Liver (tissue), 3 donors: ENCODE measurements at regions not wholly inside any gene's neighbourhood (a gene's known extent, or its start where the extent isn't known, plus 50 kb on each side); places are given as distances from the start of the nearest gene placed in this dataset.

Experiments
- FOXA1 ChIP-seq: IDR thresholded peaks from 2 replicates; pipeline ENCODE4 v1.6.1; 2016; ENCODE audit warnings: antibody characterized with exemption
- FOXA2 ChIP-seq: IDR thresholded peaks from 2 replicates; pipeline ENCODE4 v1.6.1; 2016; ENCODE audit warnings: antibody characterized with exemption
- GABPA ChIP-seq, 2 donors: IDR thresholded peaks in 1 of 2; conservative IDR thresholded peaks in 1 of 2; 2 replicates each; pipeline ENCODE4 v1.6.1; 2016; ENCODE audit warnings: antibody characterized with exemption in 2 of 2, mild to moderate bottlenecking in 1 of 2, moderate library complexity in 1 of 2
- HNF4A ChIP-seq, 2 donors: conservative IDR thresholded peaks; 2 replicates each; pipeline ENCODE4 v1.6.1; 2016; ENCODE audit warnings: antibody characterized with exemption in 2 of 2, mild to moderate bottlenecking in 2 of 2
- RAD21 ChIP-seq, 2 donors: IDR thresholded peaks; 2 replicates each; pipeline ENCODE4 v1.6.1; 2016; ENCODE audit warnings: antibody characterized with exemption in 2 of 2, mild to moderate bottlenecking in 2 of 2
- RXRA ChIP-seq, 2 donors: IDR thresholded peaks; 2 replicates each; pipeline ENCODE4 v1.6.1; 2017 to 2018; ENCODE audit warnings: antibody characterized with exemption in 2 of 2, mild to moderate bottlenecking in 1 of 2
- TAF1 ChIP-seq: conservative IDR thresholded peaks from 2 replicates; pipeline ENCODE4 v1.6.1; 2016; ENCODE audit warnings: antibody characterized with exemption, mild to moderate bottlenecking
- YY1 ChIP-seq: IDR thresholded peaks from 2 replicates; pipeline ENCODE4 v1.6.1; 2016; ENCODE audit warnings: antibody characterized with exemption, mild to moderate bottlenecking
- TF ChIP-seq, protein P1 (sequence below): IDR thresholded peaks from 2 replicates; pipeline ENCODE4 v1.6.1; 2016; ENCODE audit warnings: antibody characterized with exemption
- TF ChIP-seq, protein P2 (sequence below): IDR thresholded peaks from 2 replicates; pipeline ENCODE4 v1.6.1; 2016; ENCODE audit warnings: antibody characterized with exemption, mild to moderate bottlenecking
- TF ChIP-seq, protein P3 (sequence below): fragments of 150-350 bp; IDR thresholded peaks from 2 replicates; pipeline ENCODE4 v1.5.1; 2017; ENCODE audit warnings: improper control_type of control experiment, low read depth, low read length; ENCODE audit not compliant: missing input control
- TF ChIP-seq, protein P4 (sequence below): IDR thresholded peaks from 2 replicates; pipeline ENCODE4 v1.6.1; 2016; ENCODE audit warnings: antibody characterized with exemption
- TF ChIP-seq, protein P5 (sequence below): IDR thresholded peaks from 2 replicates; pipeline ENCODE4 v1.6.1; 2016; ENCODE audit warnings: antibody characterized with exemption
- donor health status: healthy.
- donor health status: healthy.

DNA sequence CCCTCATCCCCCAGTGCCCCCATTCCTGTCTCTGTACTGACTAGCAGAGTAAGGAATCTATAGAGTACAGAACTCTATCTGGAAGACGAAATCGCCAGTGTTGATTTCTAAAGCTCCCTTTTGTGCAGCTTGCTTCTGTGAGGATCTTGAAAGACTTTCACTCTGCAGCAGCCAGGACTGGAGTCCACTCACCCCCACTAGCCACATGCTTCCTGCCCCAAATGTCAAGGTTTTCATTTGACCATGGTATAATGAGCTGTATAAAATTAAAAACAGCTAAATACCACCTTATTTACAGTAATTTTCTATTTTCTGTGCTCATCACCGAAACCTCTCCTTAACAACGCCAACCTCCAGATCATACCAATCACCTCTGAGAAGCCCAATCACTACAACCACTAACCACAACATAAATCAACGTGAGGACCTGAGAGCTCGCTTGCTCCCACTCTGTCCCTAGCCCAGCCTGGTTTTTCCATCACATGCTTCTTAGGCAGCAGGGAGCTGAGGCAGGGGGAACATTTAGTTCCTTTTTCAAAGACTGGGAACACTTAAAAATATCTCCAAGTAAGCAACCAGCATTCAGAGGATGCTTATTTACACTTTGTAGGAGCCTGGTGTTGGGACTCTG is 56.1 kb upstream of the IRF2BP2 start:
- TF ChIP-seq, protein P1, sequence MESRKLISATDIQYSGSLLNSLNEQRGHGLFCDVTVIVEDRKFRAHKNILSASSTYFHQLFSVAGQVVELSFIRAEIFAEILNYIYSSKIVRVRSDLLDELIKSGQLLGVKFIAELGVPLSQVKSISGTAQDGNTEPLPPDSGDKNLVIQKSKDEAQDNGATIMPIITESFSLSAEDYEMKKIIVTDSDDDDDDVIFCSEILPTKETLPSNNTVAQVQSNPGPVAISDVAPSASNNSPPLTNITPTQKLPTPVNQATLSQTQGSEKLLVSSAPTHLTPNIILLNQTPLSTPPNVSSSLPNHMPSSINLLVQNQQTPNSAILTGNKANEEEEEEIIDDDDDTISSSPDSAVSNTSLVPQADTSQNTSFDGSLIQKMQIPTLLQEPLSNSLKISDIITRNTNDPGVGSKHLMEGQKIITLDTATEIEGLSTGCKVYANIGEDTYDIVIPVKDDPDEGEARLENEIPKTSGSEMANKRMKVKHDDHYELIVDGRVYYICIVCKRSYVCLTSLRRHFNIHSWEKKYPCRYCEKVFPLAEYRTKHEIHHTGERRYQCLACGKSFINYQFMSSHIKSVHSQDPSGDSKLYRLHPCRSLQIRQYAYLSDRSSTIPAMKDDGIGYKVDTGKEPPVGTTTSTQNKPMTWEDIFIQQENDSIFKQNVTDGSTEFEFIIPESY = no peak
- TF ChIP-seq, protein P2, sequence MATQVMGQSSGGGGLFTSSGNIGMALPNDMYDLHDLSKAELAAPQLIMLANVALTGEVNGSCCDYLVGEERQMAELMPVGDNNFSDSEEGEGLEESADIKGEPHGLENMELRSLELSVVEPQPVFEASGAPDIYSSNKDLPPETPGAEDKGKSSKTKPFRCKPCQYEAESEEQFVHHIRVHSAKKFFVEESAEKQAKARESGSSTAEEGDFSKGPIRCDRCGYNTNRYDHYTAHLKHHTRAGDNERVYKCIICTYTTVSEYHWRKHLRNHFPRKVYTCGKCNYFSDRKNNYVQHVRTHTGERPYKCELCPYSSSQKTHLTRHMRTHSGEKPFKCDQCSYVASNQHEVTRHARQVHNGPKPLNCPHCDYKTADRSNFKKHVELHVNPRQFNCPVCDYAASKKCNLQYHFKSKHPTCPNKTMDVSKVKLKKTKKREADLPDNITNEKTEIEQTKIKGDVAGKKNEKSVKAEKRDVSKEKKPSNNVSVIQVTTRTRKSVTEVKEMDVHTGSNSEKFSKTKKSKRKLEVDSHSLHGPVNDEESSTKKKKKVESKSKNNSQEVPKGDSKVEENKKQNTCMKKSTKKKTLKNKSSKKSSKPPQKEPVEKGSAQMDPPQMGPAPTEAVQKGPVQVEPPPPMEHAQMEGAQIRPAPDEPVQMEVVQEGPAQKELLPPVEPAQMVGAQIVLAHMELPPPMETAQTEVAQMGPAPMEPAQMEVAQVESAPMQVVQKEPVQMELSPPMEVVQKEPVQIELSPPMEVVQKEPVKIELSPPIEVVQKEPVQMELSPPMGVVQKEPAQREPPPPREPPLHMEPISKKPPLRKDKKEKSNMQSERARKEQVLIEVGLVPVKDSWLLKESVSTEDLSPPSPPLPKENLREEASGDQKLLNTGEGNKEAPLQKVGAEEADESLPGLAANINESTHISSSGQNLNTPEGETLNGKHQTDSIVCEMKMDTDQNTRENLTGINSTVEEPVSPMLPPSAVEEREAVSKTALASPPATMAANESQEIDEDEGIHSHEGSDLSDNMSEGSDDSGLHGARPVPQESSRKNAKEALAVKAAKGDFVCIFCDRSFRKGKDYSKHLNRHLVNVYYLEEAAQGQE = no peak
- TF ChIP-seq, protein P3, sequence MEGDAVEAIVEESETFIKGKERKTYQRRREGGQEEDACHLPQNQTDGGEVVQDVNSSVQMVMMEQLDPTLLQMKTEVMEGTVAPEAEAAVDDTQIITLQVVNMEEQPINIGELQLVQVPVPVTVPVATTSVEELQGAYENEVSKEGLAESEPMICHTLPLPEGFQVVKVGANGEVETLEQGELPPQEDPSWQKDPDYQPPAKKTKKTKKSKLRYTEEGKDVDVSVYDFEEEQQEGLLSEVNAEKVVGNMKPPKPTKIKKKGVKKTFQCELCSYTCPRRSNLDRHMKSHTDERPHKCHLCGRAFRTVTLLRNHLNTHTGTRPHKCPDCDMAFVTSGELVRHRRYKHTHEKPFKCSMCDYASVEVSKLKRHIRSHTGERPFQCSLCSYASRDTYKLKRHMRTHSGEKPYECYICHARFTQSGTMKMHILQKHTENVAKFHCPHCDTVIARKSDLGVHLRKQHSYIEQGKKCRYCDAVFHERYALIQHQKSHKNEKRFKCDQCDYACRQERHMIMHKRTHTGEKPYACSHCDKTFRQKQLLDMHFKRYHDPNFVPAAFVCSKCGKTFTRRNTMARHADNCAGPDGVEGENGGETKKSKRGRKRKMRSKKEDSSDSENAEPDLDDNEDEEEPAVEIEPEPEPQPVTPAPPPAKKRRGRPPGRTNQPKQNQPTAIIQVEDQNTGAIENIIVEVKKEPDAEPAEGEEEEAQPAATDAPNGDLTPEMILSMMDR = no peak
- TF ChIP-seq GABPA (IDR thresholded peaks at IDR 0.05 in 1 of 2, conservative IDR thresholded peaks at IDR 0.05 in 1 of 2) (no peak), TAF1 (no peak), RAD21 (IDR thresholded peaks at IDR 0.05) (no peak), HNF4A (conservative IDR thresholded peaks at IDR 0.05) (no peak), FOXA1 (no peak), FOXA2 (no peak), YY1 (no peak), RXRA (IDR thresholded peaks at IDR 0.05) (no peak)
- TF ChIP-seq, protein P4, sequence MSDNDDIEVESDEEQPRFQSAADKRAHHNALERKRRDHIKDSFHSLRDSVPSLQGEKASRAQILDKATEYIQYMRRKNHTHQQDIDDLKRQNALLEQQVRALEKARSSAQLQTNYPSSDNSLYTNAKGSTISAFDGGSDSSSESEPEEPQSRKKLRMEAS = no peak
- TF ChIP-seq, protein P5, sequence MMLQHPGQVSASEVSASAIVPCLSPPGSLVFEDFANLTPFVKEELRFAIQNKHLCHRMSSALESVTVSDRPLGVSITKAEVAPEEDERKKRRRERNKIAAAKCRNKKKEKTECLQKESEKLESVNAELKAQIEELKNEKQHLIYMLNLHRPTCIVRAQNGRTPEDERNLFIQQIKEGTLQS = no peak
